ENCODE measurements at regions not wholly inside any gene's neighbourhood (a gene's known extent, or its start where the extent isn't known, plus 50 kb on each side); places are given as distances from the start of the nearest gene placed in this dataset.

GRCh38 chr20:40441771-40442170, 247.3 kb downstream of the MAFB start:
- no peaks in the 10 kb centered on the region for H3K27me3 ChIP-seq (ENCODE audit: low read length)
- TF ChIP-seq CTCF (IDR thresholded peaks at IDR 0.05; ENCODE audit: insufficient read depth, low read length, poor library complexity, severe bottlenecking) (no peak), EZH2phosphoT487 (conservative IDR thresholded peaks at IDR 0.05; ENCODE audit: low read length) (no peak)
- H3K9me2 ChIP-seq (replicated peaks; ENCODE audit: insufficient read depth, low read length), result no peaks in the 10 kb centered on the region
- no peak overlapping the region for H3K4me3 ChIP-seq (ENCODE audit: insufficient read depth, low read length, poor library complexity, severe bottlenecking)
- no peak overlapping the region for H3K27ac ChIP-seq (ENCODE audit: low read depth, low read length)
- H3K4me2 ChIP-seq (ENCODE audit: low read depth, low read length, poor library complexity, severe bottlenecking), result no peak overlapping the region
- no peak overlapping the region for H2AFZ ChIP-seq (ENCODE audit: low read depth, low read length, severe bottlenecking)
- H4K20me1 ChIP-seq (ENCODE audit: low read depth, low read length), result no peaks in the 10 kb centered on the region
- no peak overlapping the region for H3K9ac ChIP-seq (ENCODE audit: low read length)
- H3K36me3 ChIP-seq (ENCODE audit: low read length), result no peaks in the 10 kb centered on the region
- H3F3A ChIP-seq (ENCODE audit: insufficient read depth), result no peaks in the 10 kb centered on the region
- H3K9me3 ChIP-seq (ENCODE audit: insufficient read depth, low read length), result no peaks in the 10 kb centered on the region
- no peaks in the 10 kb centered on the region for H3K79me2 ChIP-seq (ENCODE audit: insufficient read depth, low read length)

GRCh38 chr20:40438161-40438830, 250.7 kb downstream of the MAFB start:
- H3K27ac ChIP-seq (ENCODE audit: low read depth, low read length), result no peak overlapping the region
- H3K4me2 ChIP-seq (ENCODE audit: low read depth, low read length, poor library complexity, severe bottlenecking), result no peak overlapping the region
- H4K20me1 ChIP-seq (ENCODE audit: low read depth, low read length), result no peaks in the 10 kb centered on the region
- no peak for TF ChIP-seq EZH2phosphoT487 (conservative IDR thresholded peaks at IDR 0.05; ENCODE audit: low read length)
- TF ChIP-seq CTCF (IDR thresholded peaks at IDR 0.05; ENCODE audit: insufficient read depth, low read length, poor library complexity, severe bottlenecking), result no peak
- no peaks in the 10 kb centered on the region for H3K9me3 ChIP-seq (ENCODE audit: insufficient read depth, low read length)
- H3K9me2 ChIP-seq (replicated peaks; ENCODE audit: insufficient read depth, low read length), result no peaks in the 10 kb centered on the region
- no peaks in the 10 kb centered on the region for H3K27me3 ChIP-seq (ENCODE audit: low read length)
- no peak overlapping the region for H2AFZ ChIP-seq (ENCODE audit: low read depth, low read length, severe bottlenecking)
- no peak overlapping the region for H3K4me3 ChIP-seq (ENCODE audit: insufficient read depth, low read length, poor library complexity, severe bottlenecking)
- no peaks in the 10 kb centered on the region for H3K79me2 ChIP-seq (ENCODE audit: insufficient read depth, low read length)
- no peaks in the 10 kb centered on the region for H3F3A ChIP-seq (ENCODE audit: insufficient read depth)
- no peak overlapping the region for H3K9ac ChIP-seq (ENCODE audit: low read length)
- no peaks in the 10 kb centered on the region for H3K36me3 ChIP-seq (ENCODE audit: low read length)

- Histone ChIP-seq H3K36me3 (ENCODE audit: low read length) (no peaks in the 10 kb centered on the region), H3K27me3 (ENCODE audit: low read length) (no peaks in the 10 kb centered on the region), H3K27ac (ENCODE audit: low read depth, low read length) (no peak overlapping the region), H2AFZ (ENCODE audit: low read depth, low read length, severe bottlenecking) (no peak overlapping the region), H3K79me2 (ENCODE audit: insufficient read depth, low read length) (no peaks in the 10 kb centered on the region), H3K9me3 (ENCODE audit: insufficient read depth, low read length) (no peaks in the 10 kb centered on the region), H3K4me3 (ENCODE audit: insufficient read depth, low read length, poor library complexity, severe bottlenecking) (no peak overlapping the region), H4K20me1 (ENCODE audit: low read depth, low read length) (no peaks in the 10 kb centered on the region), H3K4me2 (ENCODE audit: low read depth, low read length, poor library complexity, severe bottlenecking) (no peak overlapping the region), H3F3A (ENCODE audit: insufficient read depth) (no peaks in the 10 kb centered on the region), H3K9ac (ENCODE audit: low read length) (no peak overlapping the region), H3K9me2 (replicated peaks; ENCODE audit: insufficient read depth, low read length) (no peaks in the 10 kb centered on the region)
- TF ChIP-seq CTCF (IDR thresholded peaks at IDR 0.05; ENCODE audit: insufficient read depth, low read length, poor library complexity, severe bottlenecking), result no peak
- TF ChIP-seq EZH2phosphoT487 (conservative IDR thresholded peaks at IDR 0.05; ENCODE audit: low read length), result no peak
These were observed 253.0 kb downstream of the MAFB start for GRCh38 chr20:40436011-40436410.

Measured in SU-DHL-6 (cell line).